BLaER1 (cell line): ENCODE measurements at regions not wholly inside any gene's neighbourhood (a gene's known extent, or its start where the extent isn't known, plus 50 kb on each side); places are given as distances from the start of the nearest gene placed in this dataset.
"Not testable (repeated sequence)": the region's sequence is repeated elsewhere in the genome, so short reads cannot be mapped to it uniquely, and the experiment has no call there.

Experiments
- H3K27ac ChIP-seq: shearing (Covaris generic); formaldehyde crosslinking; 2 replicates; pipeline ENCODE4 v1.8.1; 2022
- H3K27me3 ChIP-seq: shearing (Covaris generic); formaldehyde crosslinking; 2 replicates; pipeline ENCODE4 v1.8.1; 2022
- H3K36me3 ChIP-seq: shearing (Covaris generic); formaldehyde crosslinking; 2 replicates; pipeline ENCODE4 v1.8.1; 2022
- H3K4me1 ChIP-seq: shearing (Covaris generic); formaldehyde crosslinking; 2 replicates; pipeline ENCODE4 v1.8.1; 2022
- H3K4me2 ChIP-seq: shearing (Covaris generic); formaldehyde crosslinking; 2 replicates; pipeline ENCODE4 v1.8.1; 2022
- H3K4me3 ChIP-seq: shearing (Covaris generic); formaldehyde crosslinking; 2 replicates; pipeline ENCODE4 v1.8.1; 2022
- H3K9ac ChIP-seq: shearing (Covaris generic); formaldehyde crosslinking; 2 replicates; pipeline ENCODE4 v1.8.1; 2022
- H3K9me3 ChIP-seq: shearing (Covaris generic); formaldehyde crosslinking; 2 replicates; pipeline ENCODE4 v1.8.1; 2022
- H4K20me1 ChIP-seq: shearing (Covaris generic); formaldehyde crosslinking; 2 replicates; pipeline ENCODE4 v1.8.1; 2022
- Cebpa-rat ChIP-seq: shearing (Covaris generic); IDR thresholded peaks from 2 replicates; pipeline ENCODE4 v1.8.1; 2022

- no peaks in the 10 kb centered on the region for H4K20me1 ChIP-seq
These were observed 1002.8 kb upstream of the NRXN1 start for GRCh38 chr2:52034706-52035105.

GRCh38 chr2:52022006-52022405 lies 990.1 kb upstream of the NRXN1 start:
- Histone ChIP-seq H4K20me1 (no peaks in the 10 kb centered on the region), H3K4me3 (no peak overlapping the region), H3K9ac (no peak overlapping the region), H3K4me2 (no peak overlapping the region), H3K36me3 (no peaks in the 10 kb centered on the region), H3K4me1 (no peaks in the 10 kb centered on the region), H3K27me3 (no peaks in the 10 kb centered on the region), H3K9me3 (no peaks in the 10 kb centered on the region), H3K27ac (no peak overlapping the region)
- no peak for TF ChIP-seq Cebpa-rat

More at GRCh38 chr2:52034706-52035105, 1002.8 kb upstream of the NRXN1 start:
- H3K36me3 ChIP-seq = no peaks in the 10 kb centered on the region
- no peak overlapping the region for H3K27ac ChIP-seq
- no peaks in the 10 kb centered on the region for H3K9me3 ChIP-seq
- no peak overlapping the region for H3K4me3 ChIP-seq
- no peaks in the 10 kb centered on the region for H3K4me1 ChIP-seq
- H3K9ac ChIP-seq = no peak overlapping the region
- no peaks in the 10 kb centered on the region for H3K27me3 ChIP-seq
- H3K4me2 ChIP-seq = no peak overlapping the region
- TF ChIP-seq Cebpa-rat = no peak

- TF ChIP-seq Cebpa-rat = no peak
- H3K27ac ChIP-seq = no peak overlapping the region
- H4K20me1 ChIP-seq = no peaks in the 10 kb centered on the region
- no peak overlapping the region for H3K4me2 ChIP-seq
- H3K9ac ChIP-seq = no peak overlapping the region
- no peaks in the 10 kb centered on the region; the same call in 1 of the 2 replicates for H3K9me3 ChIP-seq
- H3K27me3 ChIP-seq = no peaks in the 10 kb centered on the region
- no peak overlapping the region for H3K4me3 ChIP-seq
- no peaks in the 10 kb centered on the region for H3K36me3 ChIP-seq
- H3K4me1 ChIP-seq = no peaks in the 10 kb centered on the region
These were observed 985.8 kb upstream of the NRXN1 start for GRCh38 chr2:52017646-52018235.

- not testable (repeated sequence) for H3K4me2 ChIP-seq, H3K4me1 ChIP-seq, H3K9ac ChIP-seq, H4K20me1 ChIP-seq, H3K36me3 ChIP-seq, H3K4me3 ChIP-seq, H3K27me3 ChIP-seq, H3K27ac ChIP-seq, H3K9me3 ChIP-seq
These were observed 975.0 kb upstream of the NRXN1 start for GRCh38 chr2:52006821-52007366.

GRCh38 chr2:52000151-52000855 lies 968.4 kb upstream of the NRXN1 start:
- no peak overlapping the region for H3K9ac ChIP-seq
- no peak overlapping the region for H3K4me2 ChIP-seq
- no peaks in the 10 kb centered on the region for H4K20me1 ChIP-seq
- no peak overlapping the region for H3K27ac ChIP-seq
- H3K4me1 ChIP-seq = 0 out of 2 replicates have a peak, but pooled peaks cover 5% of the 10 kb centered on the region
- H3K27me3 ChIP-seq = no peaks in the 10 kb centered on the region
- no peak for TF ChIP-seq Cebpa-rat
- H3K4me3 ChIP-seq = no peak overlapping the region
- no peaks in the 10 kb centered on the region for H3K9me3 ChIP-seq
- H3K36me3 ChIP-seq = no peaks in the 10 kb centered on the region

GRCh38 chr2:51998890-51999289 lies 967.0 kb upstream of the NRXN1 start:
- Histone ChIP-seq H3K4me1 (0 out of 2 replicates have a peak, but pooled peaks cover 5% of the 10 kb centered on the region), H4K20me1 (no peaks in the 10 kb centered on the region), H3K4me2 (no peak overlapping the region), H3K36me3 (no peaks in the 10 kb centered on the region), H3K9me3 (no peaks in the 10 kb centered on the region), H3K27me3 (no peaks in the 10 kb centered on the region), H3K9ac (no peak overlapping the region), H3K27ac (no peak overlapping the region), H3K4me3 (no peak overlapping the region)
- no peak for TF ChIP-seq Cebpa-rat

GRCh38 chr2:51997571-51997970 lies 965.6 kb upstream of the NRXN1 start:
- Histone ChIP-seq H3K9ac (no peak overlapping the region), H4K20me1 (no peaks in the 10 kb centered on the region), H3K4me3 (no peak overlapping the region), H3K27ac (no peak overlapping the region), H3K9me3 (no peaks in the 10 kb centered on the region), H3K4me1 (0 out of 2 replicates have a peak, but pooled peaks cover 5% of the 10 kb centered on the region), H3K27me3 (no peaks in the 10 kb centered on the region), H3K36me3 (no peaks in the 10 kb centered on the region), H3K4me2 (no peak overlapping the region)
- TF ChIP-seq Cebpa-rat = no peak

- no peak overlapping the region for H3K4me3 ChIP-seq
- H3K9ac ChIP-seq = no peak overlapping the region
- no peak overlapping the region for H3K27ac ChIP-seq
- H4K20me1 ChIP-seq = no peaks in the 10 kb centered on the region
- H3K4me1 ChIP-seq = 0 out of 2 replicates have a peak, but pooled peaks cover 5% of the 10 kb centered on the region
- no peaks in the 10 kb centered on the region for H3K36me3 ChIP-seq
- H3K4me2 ChIP-seq = no peak overlapping the region
- no peaks in the 10 kb centered on the region for H3K9me3 ChIP-seq
- TF ChIP-seq Cebpa-rat = no peak
- H3K27me3 ChIP-seq = no peaks in the 10 kb centered on the region
These were observed 963.4 kb upstream of the NRXN1 start for GRCh38 chr2:51995293-51995692.

GRCh38 chr2:51994123-51994763 lies 962.3 kb upstream of the NRXN1 start:
- Histone ChIP-seq H4K20me1 (no peaks in the 10 kb centered on the region), H3K27me3 (no peaks in the 10 kb centered on the region), H3K4me1 (0 out of 2 replicates have a peak, but pooled peaks cover 5% of the 10 kb centered on the region), H3K9ac (no peak overlapping the region), H3K4me3 (no peak overlapping the region), H3K4me2 (no peak overlapping the region), H3K9me3 (no peaks in the 10 kb centered on the region), H3K36me3 (no peaks in the 10 kb centered on the region), H3K27ac (no peak overlapping the region)
- no peak for TF ChIP-seq Cebpa-rat

- Histone ChIP-seq H3K27ac (no peak overlapping the region), H3K4me2 (no peak overlapping the region), H3K36me3 (no peaks in the 10 kb centered on the region), H3K9me3 (no peaks in the 10 kb centered on the region), H4K20me1 (no peaks in the 10 kb centered on the region), H3K4me1 (no peaks in the 10 kb centered on the region), H3K27me3 (no peaks in the 10 kb centered on the region), H3K4me3 (no peak overlapping the region), H3K9ac (no peak overlapping the region)
- no peak for TF ChIP-seq Cebpa-rat
These were observed 958.8 kb upstream of the NRXN1 start for GRCh38 chr2:51990684-51991083.
